ENCODE measurements at regions not wholly inside any gene's neighbourhood (a gene's known extent, or its start where the extent isn't known, plus 50 kb on each side); places are given as distances from the start of the nearest gene placed in this dataset.

DNA sequence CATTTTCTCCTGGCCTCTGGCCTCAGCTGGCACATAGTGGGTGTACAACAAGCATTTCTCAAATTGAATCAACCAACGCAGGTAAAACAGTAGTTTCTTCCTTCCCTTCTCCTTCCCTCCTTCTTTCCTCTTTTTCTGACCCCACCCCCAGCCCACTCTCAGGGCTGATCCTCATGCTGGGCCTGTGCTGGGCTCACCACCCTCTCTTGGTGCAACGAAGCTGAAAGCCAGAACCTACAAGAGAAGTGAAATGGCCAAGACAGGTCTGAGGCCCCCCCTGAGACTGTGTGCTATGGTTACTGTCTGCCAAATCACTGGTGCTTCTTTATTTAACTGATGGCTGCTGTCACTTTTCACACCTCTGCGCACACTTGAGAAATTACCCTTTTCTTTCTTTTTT is 53.0 kb upstream of the BOD1 start:
- peaks cover 0 to 3% (median 0%) of the 10 kb centered on the region in 4 donors for H3K9me3 ChIP-seq (ENCODE audit: control insufficient read depth in 4 of 4, insufficient read depth in 3 of 4, low read length in 3 of 4)
- ATAC-seq (ENCODE audit: insufficient read depth, low FRiP score) (no peak), DNase-seq (no peak)
- no peak overlapping the region for H3K27ac ChIP-seq (ENCODE audit: low read depth in 1 of 2, low read length in 1 of 2)
- H3K36me3 ChIP-seq (ENCODE audit: control insufficient read depth in 4 of 4, insufficient read depth in 4 of 4, low read length in 4 of 4): no peaks in the 10 kb centered on the region
- H3K27me3 ChIP-seq (ENCODE audit: control insufficient read depth in 3 of 3, insufficient read depth in 3 of 3, low read length in 2 of 3): peaks cover 0 to 5% (median 0%) of the 10 kb centered on the region in 3 donors
- WGBS, 2 donors: 59 to 69% methylated on average over 3 of the region's 3 CpGs
- TF ChIP-seq, protein P1, sequence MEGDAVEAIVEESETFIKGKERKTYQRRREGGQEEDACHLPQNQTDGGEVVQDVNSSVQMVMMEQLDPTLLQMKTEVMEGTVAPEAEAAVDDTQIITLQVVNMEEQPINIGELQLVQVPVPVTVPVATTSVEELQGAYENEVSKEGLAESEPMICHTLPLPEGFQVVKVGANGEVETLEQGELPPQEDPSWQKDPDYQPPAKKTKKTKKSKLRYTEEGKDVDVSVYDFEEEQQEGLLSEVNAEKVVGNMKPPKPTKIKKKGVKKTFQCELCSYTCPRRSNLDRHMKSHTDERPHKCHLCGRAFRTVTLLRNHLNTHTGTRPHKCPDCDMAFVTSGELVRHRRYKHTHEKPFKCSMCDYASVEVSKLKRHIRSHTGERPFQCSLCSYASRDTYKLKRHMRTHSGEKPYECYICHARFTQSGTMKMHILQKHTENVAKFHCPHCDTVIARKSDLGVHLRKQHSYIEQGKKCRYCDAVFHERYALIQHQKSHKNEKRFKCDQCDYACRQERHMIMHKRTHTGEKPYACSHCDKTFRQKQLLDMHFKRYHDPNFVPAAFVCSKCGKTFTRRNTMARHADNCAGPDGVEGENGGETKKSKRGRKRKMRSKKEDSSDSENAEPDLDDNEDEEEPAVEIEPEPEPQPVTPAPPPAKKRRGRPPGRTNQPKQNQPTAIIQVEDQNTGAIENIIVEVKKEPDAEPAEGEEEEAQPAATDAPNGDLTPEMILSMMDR (IDR thresholded peaks at IDR 0.05; ENCODE audit: control extremely low read depth, extremely low read depth): no peak
- peaks cover 0 to 8% (median 0%) of the 10 kb centered on the region in 5 donors for H3K4me1 ChIP-seq (ENCODE audit: control insufficient read depth in 5 of 5, insufficient read depth in 5 of 5, low read length in 5 of 5)
- no peak overlapping the region for H3K4me3 ChIP-seq
- no peak overlapping the region for H3K9ac ChIP-seq (ENCODE audit: insufficient read depth in 1 of 2, low read length in 2 of 2)

DNA sequence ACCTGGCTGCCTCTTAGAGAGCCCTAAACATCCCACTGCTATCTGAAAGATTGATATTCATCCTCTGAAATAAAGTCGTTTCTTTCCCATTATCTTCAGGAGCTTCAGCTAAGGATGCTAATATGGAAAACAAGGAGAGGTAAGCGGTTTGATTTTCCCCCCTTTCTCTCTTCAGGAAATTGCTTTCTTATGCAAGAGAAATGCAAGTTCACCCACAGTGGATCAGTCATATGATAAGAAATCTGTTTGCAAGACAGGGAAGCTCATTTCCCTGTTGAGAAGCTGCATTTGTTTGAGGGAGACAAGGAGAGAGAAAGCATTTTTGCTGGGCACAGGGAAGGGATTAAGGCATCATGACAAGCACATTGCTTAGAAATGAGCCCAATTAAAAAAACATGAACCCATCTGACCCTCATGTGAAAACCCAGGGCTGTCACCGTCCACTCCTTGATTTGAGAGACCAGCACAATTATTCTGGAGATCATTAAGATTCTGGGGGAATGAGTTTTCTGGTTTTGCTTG is 53.7 kb upstream of the BOD1 start:
- Histone ChIP-seq H3K9ac (ENCODE audit: insufficient read depth in 1 of 2, low read length in 2 of 2) (no peak overlapping the region), H3K27me3 (ENCODE audit: control insufficient read depth in 3 of 3, insufficient read depth in 3 of 3, low read length in 2 of 3) (peaks cover 0 to 5% (median 0%) of the 10 kb centered on the region in 3 donors), H3K4me1 (ENCODE audit: control insufficient read depth in 5 of 5, insufficient read depth in 5 of 5, low read length in 5 of 5) (peaks cover 0 to 8% (median 0%) of the 10 kb centered on the region in 5 donors), H3K4me3 (no peak overlapping the region), H3K27ac (ENCODE audit: low read depth in 1 of 2, low read length in 1 of 2) (no peak overlapping the region), H3K9me3 (ENCODE audit: control insufficient read depth in 4 of 4, insufficient read depth in 3 of 4, low read length in 3 of 4) (peaks cover 0 to 3% (median 0%) of the 10 kb centered on the region in 4 donors), H3K36me3 (ENCODE audit: control insufficient read depth in 4 of 4, insufficient read depth in 4 of 4, low read length in 4 of 4) (no peaks in the 10 kb centered on the region)
- 46 to 53% methylated on average over 3 of the region's 3 CpGs for WGBS, 2 donors
- TF ChIP-seq, protein P1 (IDR thresholded peaks at IDR 0.05; ENCODE audit: control extremely low read depth, extremely low read depth): no peak
- no peak for ATAC-seq (ENCODE audit: insufficient read depth, low FRiP score)
- no peak for DNase-seq

DNA sequence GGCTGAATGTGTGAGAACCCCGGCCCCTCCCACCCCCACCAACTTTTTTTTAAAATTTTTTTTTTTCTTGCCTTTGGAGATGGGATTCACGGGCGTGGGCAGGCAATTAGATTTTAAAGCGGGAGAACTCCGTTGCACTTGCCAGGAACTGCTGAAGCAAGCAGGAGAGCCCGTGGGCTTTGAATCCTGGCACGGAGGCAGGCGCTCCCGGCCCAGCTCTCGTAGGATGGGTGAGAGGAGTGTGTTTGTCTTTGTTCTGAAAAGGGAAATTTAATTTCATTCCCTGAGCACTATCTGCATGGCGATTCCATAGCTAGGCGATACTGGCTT is 54.3 kb upstream of the BOD1 start:
- 67 to 73% methylated on average over 12 of the region's 12 CpGs for WGBS, 2 donors
- H3K9ac ChIP-seq (ENCODE audit: insufficient read depth in 1 of 2, low read length in 2 of 2): no peak overlapping the region
- peak; percentile 15 for ATAC-seq (ENCODE audit: insufficient read depth, low FRiP score)
- peak overlapping the region; percentile 17 to 37 for H3K27ac ChIP-seq (ENCODE audit: low read depth in 1 of 2, low read length in 1 of 2)
- peaks cover 0 to 8% (median 0%) of the 10 kb centered on the region in 5 donors for H3K4me1 ChIP-seq (ENCODE audit: control insufficient read depth in 5 of 5, insufficient read depth in 5 of 5, low read length in 5 of 5)
- H3K36me3 ChIP-seq (ENCODE audit: control insufficient read depth in 4 of 4, insufficient read depth in 4 of 4, low read length in 4 of 4): no peaks in the 10 kb centered on the region
- TF ChIP-seq, protein P1 (IDR thresholded peaks at IDR 0.05; ENCODE audit: control extremely low read depth, extremely low read depth): no peak
- peaks cover 0 to 6% (median 0%) of the 10 kb centered on the region in 4 donors for H3K9me3 ChIP-seq (ENCODE audit: control insufficient read depth in 4 of 4, insufficient read depth in 3 of 4, low read length in 3 of 4)
- DNase-seq: no peak
- H3K27me3 ChIP-seq (ENCODE audit: control insufficient read depth in 3 of 3, insufficient read depth in 3 of 3, low read length in 2 of 3): peaks cover 0 to 5% (median 0%) of the 10 kb centered on the region in 3 donors
- H3K4me3 ChIP-seq: no peak overlapping the region

All from lung (tissue), 11 donors.